ENCODE measurements at regions not wholly inside any gene's neighbourhood (a gene's known extent, or its start where the extent isn't known, plus 50 kb on each side); places are given as distances from the start of the nearest gene placed in this dataset.
"Not testable (repeated sequence)": the region's sequence is repeated elsewhere in the genome, so short reads cannot be mapped to it uniquely, and the experiment has no call there.

DNA sequence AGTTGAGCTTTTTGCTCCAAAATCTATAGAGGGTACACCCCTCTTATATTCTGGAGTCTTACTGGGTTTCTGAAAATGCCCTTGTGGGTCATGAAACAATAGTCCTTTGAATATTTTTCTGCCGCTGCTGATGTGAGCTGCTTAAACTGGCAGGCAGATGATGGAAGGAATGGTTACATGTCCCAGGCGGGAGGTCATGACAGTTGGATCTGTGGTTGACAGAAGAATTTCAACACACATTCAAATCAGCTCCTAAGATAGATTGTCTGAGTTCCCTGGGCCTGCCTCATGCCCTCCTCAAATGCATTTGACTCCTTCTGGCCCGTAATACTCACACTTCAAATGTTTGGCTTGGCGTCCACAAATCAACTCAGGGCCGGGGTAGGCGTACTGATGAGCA is 105.0 kb upstream of the IKBKE start:
- DNase-seq = not testable (repeated sequence)

- DNase-seq = not testable (repeated sequence)
These were observed 104.1 kb upstream of the IKBKE start for GRCh38 chr1:206366131-206366530.

GRCh38 chr1:206366772-206367171 is 103.5 kb upstream of the IKBKE start:
- DNase-seq = not testable (repeated sequence)

DNA sequence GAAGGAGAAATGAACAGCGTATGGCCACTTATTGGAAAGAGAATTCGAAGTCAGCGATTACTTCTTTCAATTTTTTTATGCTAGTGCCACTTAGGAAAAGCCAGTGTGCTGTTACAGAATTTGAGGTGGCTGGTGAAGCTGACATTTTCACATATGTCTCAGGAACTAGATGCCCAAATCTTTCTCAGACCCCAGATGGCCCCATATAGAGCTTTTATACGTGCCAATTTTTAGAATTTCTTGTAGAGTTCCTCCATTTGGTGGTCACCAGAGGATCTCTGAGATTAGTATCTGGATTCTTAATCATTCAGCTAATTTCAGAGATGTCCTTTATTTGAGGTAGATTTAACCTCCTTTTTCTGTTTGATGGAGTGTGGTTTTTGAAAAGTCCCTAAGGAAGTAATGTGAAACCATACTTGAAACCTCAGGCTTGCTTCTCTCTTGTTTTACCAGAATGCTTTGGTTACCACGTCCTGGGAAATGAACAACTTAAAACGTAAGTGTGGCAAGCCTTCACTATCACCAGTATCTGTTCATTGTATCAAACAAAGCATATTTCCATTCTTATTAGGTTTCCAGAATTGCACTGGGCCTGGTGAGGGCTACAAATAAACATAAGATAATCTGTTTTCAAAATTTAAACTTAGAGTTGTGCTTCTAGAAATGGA is 102.2 kb upstream of the IKBKE start:
- DNase-seq = not testable (repeated sequence)

DNA sequence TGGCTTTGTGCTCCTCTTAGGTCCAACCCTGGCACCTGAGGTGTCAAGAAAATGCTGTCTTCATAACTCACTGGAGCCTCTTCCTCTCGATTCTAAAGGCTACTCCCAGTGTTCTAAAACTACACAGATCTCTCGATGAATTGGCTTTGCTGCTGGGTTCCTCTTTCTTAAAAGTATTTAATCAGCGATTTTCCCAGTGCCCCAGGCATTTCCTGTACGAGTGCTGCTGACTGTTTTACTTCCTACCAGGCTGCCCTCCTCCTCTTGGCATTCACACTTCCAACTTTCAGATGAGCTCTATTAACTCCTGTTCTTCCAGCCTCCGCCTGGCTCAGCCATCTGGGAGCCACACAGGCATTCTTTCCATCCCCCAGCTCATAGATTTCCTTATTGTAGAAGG is 95.6 kb upstream of the IKBKE start:
- DNase-seq = not testable (repeated sequence)

DNA sequence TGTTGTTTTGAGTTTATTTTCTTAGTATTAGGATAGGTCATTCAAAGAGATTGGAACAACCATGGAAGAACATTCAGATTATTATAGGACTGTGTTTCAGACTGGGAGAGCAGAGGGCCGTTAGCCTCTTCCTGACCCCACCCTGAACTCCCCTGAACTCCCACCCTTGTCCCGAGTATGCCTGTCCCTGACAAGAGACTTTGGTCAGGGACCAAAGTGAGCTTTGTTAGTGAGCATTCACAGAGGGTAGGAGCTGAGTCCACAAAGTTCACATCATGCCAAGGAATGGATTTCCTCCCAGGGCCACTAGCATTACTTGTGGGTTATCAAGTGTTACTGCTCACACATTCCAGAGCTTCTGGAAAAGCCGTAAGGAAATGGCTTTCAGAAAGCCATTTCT is 94.7 kb upstream of the IKBKE start:
- DNase-seq = not testable (repeated sequence)

- DNase-seq = not testable (repeated sequence)
These were observed 91.8 kb upstream of the IKBKE start for GRCh38 chr1:206378506-206378905.

DNA sequence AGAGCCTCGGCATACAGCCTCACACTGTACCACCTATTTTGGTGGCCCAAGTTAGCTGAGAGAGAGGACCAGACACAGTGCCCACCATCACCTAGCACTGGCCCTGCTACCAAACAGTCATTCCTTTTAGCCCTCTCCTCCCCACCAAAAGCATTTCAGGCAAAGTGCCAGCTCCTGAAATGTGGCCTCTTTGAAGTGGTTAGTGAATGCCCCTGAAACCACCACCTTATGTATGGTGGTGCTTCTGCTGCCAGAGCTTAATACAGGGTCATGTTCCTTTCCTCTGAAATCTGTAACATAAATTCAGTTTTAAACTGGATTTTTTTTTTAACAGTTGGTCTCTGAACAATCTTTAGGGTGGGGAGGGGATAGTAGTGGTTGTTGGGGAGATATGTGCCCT is 91.0 kb upstream of the IKBKE start:
- DNase-seq = not testable (repeated sequence)

DNA sequence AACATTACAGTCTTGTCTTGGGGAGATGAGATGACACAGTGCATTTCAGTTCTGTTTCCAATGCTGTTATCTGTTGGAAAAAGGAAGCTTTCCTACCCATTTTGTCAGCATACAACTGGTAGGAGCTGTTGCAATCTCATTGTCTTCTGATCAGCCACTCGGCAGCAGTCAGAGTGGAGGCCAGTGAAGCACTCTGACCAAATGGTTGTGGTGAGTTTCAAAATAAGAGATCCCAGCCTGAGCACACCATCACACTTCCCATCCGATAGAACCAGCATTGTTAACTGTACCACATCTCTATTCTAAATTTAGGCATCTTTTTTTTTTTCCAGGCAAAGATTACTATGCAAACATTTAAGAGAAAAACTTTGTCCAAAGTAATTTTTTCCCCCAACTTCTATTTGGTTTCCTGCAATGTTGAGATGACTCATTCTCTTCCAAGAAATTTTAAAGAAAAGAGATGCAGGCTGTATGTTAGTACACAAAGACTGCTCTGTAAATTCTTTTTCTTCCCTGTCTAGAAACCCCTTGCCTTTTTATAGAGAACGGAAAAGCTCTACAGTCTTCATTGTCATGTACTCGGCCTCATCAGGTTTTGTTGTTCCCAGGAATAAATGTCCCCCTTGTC is 90.0 kb upstream of the IKBKE start:
- DNase-seq = not testable (repeated sequence)

- not testable (repeated sequence) for DNase-seq
These were observed 89.3 kb upstream of the IKBKE start for GRCh38 chr1:206380791-206381610.

DNA sequence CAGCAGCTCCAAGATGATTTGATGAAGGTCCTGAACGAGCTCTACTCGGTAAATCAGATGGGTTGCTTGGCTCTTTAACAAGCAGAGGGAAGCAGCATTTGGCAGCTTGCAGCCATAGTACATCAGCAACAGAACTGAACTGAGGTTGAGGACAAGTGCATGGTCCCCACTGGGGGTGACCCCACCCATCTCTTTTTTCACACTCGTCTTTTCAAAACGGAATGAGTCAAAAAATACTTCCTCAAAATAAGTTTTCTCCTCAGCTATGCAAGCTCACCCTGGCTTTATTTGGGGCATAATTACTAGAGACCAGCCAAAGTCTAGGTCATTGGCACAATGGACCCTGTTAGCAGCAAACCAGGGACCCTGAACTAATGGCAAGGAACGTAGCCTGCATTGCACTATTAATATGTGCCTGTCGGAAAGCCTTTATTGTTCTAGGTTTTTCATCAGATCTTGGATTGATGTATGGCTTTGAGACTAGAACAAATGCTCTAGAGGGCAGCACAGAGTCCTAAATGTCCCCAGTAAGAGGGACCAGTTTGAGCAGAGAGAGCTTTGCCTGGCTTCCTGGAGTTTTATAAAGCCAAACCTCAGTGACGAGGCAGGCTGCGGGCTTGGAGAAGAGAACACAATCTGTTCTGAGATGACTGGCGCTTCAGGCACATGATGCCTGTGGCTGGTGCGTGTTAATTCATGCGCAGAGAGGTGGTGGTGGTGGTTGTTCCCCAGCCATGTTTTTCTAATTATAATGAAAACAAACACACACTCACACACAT is 86.1 kb upstream of the IKBKE start:
- peak in 1 of 2 experiments; percentile 5 for DNase-seq

DNA sequence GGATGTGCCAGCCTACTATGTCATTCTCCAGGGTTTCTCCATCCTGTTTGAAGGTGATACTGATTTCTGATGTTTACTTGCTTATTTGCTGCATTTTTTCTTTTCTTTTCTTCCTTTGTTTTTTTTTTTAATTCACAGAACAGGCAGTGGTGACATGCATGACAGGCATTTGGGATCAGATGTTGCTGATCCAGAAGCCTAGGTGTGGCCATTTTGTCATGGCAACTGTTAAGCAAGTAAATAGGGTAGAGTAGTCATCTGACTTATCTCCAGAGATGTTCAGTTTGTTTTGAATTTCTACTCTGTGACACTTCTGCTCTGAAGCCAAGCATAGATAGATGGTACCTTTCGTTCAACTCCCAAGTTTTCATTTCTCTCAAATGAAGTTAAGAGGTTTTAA is 85.4 kb upstream of the IKBKE start:
- DNase-seq = not testable (repeated sequence)

GRCh38 chr1:206387631-206388030 is 82.6 kb upstream of the IKBKE start:
- not testable (repeated sequence) for DNase-seq

- DNase-seq = not testable (repeated sequence)
These were observed 78.4 kb upstream of the IKBKE start for GRCh38 chr1:206391903-206392302.

DNA sequence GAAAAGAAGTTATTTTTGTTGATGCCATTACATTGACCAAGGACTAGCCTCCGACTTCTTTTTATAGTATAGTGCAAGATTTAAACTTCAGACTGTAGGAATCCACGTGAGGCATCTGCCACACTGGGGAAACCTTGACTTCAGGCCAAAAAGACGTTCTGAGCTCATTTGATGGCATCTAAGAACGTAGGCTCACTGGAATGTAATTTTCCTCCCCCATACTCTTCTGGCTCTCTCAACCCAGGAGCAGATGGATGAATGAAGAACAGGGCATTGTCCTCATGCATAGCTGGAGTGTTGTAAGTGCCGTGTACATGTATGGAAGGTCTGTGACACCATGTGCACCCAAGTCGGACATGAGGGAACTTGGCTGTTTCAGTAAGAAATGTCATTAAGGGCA is 72.8 kb upstream of the IKBKE start:
- DNase-seq = not testable (repeated sequence)

DNA sequence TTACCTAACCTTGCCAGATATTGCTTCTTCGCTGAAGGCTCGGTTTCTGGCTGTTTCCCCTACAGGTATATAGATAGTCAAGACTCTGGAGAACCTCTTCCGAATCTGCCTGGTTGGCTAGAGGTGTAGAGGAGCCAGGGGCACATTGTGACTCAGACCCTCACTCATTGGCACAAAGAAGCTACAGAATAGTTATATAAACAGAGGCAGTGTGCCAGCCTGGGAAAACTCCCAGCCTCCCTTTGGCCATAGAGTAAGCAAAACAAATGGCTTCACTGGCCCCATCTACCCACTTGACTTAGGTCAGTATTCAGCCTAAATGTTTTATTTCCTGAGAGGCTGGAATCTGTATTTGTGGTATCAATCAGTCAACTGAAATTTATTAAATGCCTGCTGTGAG is 72.0 kb upstream of the IKBKE start:
- DNase-seq = not testable (repeated sequence)

GRCh38 chr1:206403612-206404307 is 66.5 kb upstream of the IKBKE start:
- not testable (repeated sequence) for DNase-seq

DNA sequence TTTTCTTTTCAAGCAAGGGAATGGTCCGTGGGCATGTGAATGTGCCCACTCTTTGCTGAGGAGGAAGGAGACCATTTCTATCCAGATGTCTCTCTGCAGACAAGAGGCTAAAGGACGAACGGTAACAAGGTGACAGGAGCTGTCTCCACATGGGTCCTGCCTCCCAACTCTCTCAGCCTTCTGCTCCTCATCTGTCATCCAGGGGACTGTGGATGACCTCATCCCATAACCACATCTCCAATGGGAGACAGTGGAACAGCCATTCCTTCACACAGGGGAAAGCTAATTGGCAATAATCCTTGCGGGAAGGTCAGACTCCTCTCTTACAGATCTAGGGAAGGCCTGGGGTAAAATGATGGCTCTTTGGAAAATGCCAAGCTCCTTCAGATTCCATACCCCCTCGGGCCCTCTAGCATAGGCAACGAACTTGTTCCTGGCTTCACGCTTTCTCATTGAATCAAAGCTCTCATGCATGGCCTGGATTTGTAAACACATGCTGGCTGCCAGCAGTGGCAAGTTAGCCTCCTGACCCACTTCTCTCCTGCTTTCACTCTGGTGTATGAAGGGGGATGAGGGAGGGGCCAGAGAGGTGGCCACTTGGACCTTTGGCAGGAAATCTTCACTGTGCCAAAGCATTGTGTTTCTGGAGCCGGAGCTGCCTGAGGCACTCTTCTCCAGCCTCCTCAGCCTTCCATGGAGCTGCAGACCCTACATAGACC is 65.8 kb upstream of the IKBKE start:
- not testable (repeated sequence) for DNase-seq

GRCh38 chr1:206405282-206405681 is 65.0 kb upstream of the IKBKE start:
- not testable (repeated sequence) for DNase-seq

DNA sequence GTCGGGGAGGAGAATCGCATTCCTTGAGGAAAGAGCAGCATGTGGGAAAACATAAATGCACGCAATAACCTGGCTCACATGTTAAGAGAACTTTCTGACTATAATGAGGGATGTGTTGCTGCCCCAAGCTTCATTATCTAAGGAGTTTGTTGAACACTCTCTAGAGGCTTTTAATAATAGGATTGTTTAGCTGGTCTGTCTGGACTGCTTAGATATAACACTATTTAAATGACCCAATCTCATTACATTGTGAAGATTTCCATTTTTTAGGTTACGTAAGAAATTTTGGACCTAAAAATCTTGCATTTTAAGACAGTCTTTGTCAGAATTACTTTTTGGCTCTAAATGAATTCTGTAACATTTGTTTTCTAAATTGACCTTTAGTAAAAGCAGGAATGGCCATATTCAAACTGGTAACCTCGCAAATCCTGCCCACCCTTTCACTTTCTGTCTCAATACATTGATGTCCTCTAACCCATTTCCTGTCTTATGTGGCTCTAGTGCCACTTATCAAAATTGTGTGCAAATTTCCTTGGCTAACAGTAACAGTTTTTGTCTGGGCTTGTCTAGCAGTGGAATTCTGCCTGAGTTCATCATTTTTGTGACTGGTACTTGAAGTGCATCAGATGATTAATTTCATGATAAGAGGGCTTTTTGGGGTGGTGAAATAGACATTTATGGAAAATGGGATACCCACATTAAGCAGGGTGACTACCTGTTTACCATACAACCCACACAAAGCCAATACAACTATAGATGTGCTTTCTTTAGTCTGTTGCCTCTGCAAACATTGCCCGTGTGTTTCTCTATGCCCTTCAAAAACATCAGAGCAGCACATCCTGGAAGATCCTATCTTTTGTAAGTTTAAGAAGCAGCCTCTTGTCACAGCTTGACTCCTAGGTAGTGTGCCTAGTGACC is 61.6 kb upstream of the IKBKE start:
- DNase-seq = not testable (repeated sequence)
